BE2C (cell line): ENCODE measurements at regions not wholly inside any gene's neighbourhood (a gene's known extent, or its start where the extent isn't known, plus 50 kb on each side); places are given as distances from the start of the nearest gene placed in this dataset.
"Not testable (repeated sequence)": the region's sequence is repeated elsewhere in the genome, so short reads cannot be mapped to it uniquely, and the experiment has no call there.

ENCODE experiments used
- DNase-seq: peaks from one replicate; pipeline ENCODE4 v3.0.0-alpha.2; 2020
- H3K27me3 ChIP-seq: fragments of 250-450 bp; sonication (Bioruptor Pico); 2 replicates; pipeline ENCODE4 v1.5.1; 2020; ENCODE audit warnings: mild to moderate bottlenecking
- H3K36me3 ChIP-seq: fragments of 250-450 bp; sonication (Bioruptor Pico); 2 replicates; pipeline ENCODE4 v1.5.1; 2020; ENCODE audit warnings: mild to moderate bottlenecking
- H3K4me1 ChIP-seq: fragments of 250-450 bp; sonication (Bioruptor Pico); 2 replicates; pipeline ENCODE4 v1.5.1; 2020
- H3K4me3 ChIP-seq: 2 replicates; pipeline ENCODE4 v1.5.1; 2011; ENCODE audit warnings: low read depth, low read length
- H3K9me3 ChIP-seq: fragments of 250-450 bp; sonication (Bioruptor Pico); 2 replicates; pipeline ENCODE4 v1.5.1; 2020
- TF ChIP-seq, protein P1 (sequence below): IDR thresholded peaks from 2 replicates; pipeline ENCODE4 v1.5.1; 2012; ENCODE audit warnings: mild to moderate bottlenecking, low read depth, low read length

DNA sequence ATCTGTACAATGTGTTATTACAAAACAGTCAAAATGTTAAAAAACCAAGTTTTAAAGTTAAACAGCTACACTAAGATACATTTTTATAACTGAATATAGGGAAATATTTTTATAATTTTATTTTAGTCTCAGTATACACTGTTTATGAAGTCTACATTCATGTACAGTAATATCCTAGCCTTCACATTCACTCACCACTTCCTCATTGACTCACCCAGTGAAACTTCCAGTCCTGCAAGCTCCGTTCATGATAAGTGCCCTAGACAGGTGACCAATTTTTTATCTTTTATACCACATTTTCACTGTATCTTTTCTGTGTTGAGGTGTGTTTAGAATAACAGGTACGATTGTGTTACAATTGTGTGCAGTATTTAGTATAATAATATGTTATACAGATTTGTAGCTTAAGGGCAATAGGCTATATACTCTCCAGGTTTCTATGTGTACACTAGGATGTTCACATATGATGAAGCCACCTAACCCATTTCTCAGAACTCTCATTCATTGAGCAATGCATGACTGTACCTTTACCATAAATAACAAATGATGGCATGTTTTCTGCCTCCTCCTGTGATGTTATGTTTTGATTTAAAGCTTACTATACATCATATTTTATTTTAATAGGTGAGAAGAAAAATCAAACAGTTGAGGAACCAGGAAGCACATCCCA lies 388.4 kb upstream of the NDN start:
- Histone ChIP-seq H3K4me1 (no peaks in the 10 kb centered on the region), H3K4me3 (no peak overlapping the region), H3K36me3 (no peaks in the 10 kb centered on the region), H3K27me3 (no peaks in the 10 kb centered on the region), H3K9me3 (no peaks in the 10 kb centered on the region)
- no peak for DNase-seq
- TF ChIP-seq, protein P1, sequence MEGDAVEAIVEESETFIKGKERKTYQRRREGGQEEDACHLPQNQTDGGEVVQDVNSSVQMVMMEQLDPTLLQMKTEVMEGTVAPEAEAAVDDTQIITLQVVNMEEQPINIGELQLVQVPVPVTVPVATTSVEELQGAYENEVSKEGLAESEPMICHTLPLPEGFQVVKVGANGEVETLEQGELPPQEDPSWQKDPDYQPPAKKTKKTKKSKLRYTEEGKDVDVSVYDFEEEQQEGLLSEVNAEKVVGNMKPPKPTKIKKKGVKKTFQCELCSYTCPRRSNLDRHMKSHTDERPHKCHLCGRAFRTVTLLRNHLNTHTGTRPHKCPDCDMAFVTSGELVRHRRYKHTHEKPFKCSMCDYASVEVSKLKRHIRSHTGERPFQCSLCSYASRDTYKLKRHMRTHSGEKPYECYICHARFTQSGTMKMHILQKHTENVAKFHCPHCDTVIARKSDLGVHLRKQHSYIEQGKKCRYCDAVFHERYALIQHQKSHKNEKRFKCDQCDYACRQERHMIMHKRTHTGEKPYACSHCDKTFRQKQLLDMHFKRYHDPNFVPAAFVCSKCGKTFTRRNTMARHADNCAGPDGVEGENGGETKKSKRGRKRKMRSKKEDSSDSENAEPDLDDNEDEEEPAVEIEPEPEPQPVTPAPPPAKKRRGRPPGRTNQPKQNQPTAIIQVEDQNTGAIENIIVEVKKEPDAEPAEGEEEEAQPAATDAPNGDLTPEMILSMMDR, result no peak

DNA sequence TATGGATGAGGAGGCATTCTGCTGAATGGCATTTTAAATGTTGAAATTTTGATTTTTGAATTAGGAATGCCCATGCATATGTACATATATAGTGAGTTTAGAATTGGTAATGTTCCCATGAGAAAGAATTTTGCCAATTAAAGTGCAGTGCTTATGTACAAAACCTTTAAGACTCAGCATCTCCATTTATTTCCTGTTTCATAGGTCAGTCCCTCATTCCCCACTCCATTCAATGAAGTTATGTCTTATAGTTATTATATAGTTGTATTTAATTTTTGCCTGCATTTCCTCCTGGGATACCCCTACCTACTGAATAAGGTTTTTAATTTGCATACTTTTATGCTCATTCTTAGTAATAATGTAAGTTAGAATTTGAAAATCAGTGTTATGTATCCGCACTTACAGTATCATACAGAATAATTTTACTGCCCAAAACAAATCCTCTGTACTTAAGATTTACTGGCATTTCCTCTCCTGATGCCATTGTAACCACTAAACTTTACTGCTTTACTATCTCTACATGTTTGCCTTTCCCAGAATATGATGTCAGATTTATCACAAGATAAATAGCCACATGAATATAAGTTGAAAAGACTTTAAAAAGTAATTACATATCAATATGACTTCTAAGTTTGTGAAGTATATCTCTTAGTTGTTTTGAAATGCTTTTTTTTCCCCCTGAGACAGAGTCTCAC lies 389.1 kb upstream of the NDN start:
- Histone ChIP-seq H3K27me3 (no peaks in the 10 kb centered on the region), H3K9me3 (no peaks in the 10 kb centered on the region)
- TF ChIP-seq, protein P1, result no peak

DNA sequence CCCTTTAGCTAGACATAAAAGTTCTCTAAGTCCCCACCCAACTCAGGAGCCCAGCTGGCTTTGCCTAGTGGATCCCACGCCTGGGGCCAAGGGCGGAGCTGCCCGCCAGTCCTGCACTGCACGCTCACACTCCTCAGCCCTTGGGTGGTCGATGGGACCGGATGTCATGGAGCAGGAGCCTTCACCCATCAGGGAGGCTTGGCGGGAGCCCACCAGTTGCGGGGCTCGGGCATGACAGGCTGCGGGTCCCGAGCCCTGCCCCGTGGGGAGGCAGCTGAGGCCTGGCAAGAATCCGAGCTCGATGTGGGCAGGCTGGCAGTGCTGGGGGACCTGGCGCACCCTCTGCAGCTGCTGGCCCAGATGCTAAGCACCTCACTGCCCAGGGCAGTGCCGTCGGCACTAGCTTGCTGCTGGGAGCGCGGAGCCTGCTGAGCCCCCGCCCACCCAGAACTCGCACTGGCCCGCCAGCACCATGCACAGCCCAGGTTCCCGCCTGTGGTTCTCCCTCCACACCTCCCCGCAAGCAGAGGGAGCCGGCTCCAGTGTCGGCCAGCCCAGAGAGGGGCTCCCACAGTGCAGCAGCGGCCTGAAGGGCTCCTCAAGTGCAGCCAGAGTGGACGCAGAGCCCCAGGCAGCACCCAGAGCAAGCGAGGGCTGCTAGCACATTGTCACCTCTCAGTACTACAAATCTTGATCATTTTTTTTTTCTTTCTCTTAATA lies 391.4 kb upstream of the NDN start:
- H3K27me3 ChIP-seq, result no peaks in the 10 kb centered on the region
- H3K4me3 ChIP-seq, result no peak overlapping the region
- H3K9me3 ChIP-seq, result no peaks in the 10 kb centered on the region
- TF ChIP-seq, protein P1, result no peak
- H3K4me1 ChIP-seq, result no peaks in the 10 kb centered on the region
- H3K36me3 ChIP-seq, result no peaks in the 10 kb centered on the region
- DNase-seq, result no peak

More for the DNA sequence above, 389.1 kb upstream of the NDN start:
- H3K4me3 ChIP-seq, result no peak overlapping the region
- no peaks in the 10 kb centered on the region for H3K4me1 ChIP-seq
- no peak for DNase-seq
- no peaks in the 10 kb centered on the region for H3K36me3 ChIP-seq

DNA sequence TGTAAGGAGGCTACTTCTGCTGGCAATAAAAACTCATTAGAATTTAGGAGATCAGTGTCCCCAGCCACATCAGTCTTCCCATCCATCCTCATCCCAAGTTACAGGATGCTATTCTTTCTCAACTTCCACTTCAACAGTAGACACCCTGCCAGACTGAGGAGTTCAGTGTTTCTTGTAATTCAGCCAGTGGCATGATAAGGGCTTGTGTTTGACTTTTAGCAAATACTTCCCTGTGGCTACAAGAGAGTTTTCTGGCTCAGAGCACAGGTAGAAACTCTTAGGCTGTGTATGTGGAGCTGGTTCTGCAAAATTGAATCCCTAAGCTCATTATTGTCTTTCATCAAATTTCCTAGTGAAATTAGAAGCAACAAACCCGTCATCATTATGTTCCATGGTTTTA lies 401.8 kb upstream of the NDN start:
- not testable (repeated sequence) for H3K36me3 ChIP-seq, H3K27me3 ChIP-seq, H3K4me3 ChIP-seq, H3K4me1 ChIP-seq, H3K9me3 ChIP-seq, DNase-seq

DNA sequence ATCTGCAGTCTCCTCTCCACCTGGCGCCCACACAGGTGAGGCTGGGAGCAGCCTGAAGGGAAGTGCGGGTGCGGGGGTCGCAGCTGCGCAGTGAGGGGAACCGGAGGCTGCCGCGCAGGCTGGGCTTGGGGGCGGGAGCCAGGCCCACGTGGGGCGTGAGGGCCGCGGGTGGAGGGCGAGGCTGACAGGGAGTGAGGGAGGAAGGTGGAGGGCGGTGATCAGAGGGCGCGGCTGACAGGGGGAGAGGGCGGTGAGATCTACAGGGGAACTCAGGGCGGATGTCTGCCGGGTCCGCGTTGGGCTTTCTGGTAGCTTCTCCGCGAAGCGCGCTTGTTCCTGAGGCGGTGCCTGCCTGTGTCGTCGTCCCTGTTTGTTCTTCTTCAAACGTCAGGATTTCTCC lies 414.4 kb upstream of the NDN start:
- DNase-seq, H3K27me3 ChIP-seq, H3K4me3 ChIP-seq: not testable (repeated sequence)

DNA sequence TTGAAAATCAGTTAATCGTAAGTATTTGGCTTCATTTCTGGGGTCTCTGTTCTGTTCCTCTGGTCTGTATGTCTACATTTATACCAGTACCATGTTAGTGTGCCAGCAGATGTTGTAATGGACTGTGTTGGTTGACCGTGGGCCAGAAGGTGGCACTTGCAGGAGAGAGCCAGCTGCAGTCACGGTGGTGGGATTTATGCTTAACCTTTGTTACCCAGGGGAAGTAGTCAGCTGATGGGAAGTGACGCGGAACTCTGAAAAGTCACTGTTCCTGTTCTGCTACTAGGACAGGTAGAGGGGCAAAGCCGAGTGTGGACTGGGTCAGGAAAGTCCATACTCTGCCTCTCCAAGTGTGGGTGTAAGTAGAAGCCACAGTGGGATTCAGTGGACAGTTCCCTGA lies 420.4 kb upstream of the NDN start:
- not testable (repeated sequence) for DNase-seq, H3K4me3 ChIP-seq, H3K36me3 ChIP-seq, H3K9me3 ChIP-seq, H3K27me3 ChIP-seq, H3K4me1 ChIP-seq

More for the DNA sequence above, 414.4 kb upstream of the NDN start:
- not testable (repeated sequence) for H3K9me3 ChIP-seq, H3K4me1 ChIP-seq, H3K36me3 ChIP-seq

DNA sequence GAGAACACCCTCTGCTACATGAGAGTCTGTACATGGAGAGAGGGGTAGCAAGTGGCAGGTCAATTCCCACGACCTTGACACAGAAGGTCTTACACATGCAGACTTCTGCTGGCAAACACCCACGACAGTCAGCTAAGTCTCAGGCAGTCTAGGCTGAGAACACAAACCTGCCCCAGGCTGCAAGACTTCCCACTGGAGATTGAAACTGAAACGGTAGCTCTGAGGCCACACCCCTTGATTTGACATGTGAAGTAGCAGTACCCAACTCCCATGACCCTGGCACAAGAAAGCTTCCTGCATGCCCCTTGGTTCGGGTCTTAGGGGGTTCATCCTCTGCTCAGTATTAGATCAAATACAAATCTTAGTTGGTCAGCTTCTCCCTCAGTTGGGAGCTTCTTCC lies 420.8 kb upstream of the NDN start:
- not testable (repeated sequence) for DNase-seq, H3K4me1 ChIP-seq, H3K4me3 ChIP-seq, H3K36me3 ChIP-seq, H3K9me3 ChIP-seq, H3K27me3 ChIP-seq

DNA sequence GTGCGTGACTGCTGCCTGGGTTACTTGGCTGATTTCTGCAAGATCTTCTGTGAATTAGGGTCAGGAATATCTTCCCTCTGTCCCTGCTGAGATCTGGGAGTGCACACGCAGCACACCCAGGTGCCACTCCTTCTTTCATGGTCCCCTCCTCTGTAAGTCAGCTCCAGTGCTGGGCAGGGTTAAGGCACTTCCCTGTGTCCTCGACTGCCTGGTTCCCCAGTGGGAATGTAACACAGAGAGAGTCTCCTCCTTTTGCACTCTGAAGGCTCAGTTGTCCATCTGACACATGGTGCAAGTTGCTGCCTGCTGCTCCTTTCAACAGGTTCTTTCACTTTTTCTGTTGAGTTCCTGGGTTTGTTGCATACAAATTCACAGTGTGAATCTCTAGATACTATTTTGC lies 421.2 kb upstream of the NDN start:
- not testable (repeated sequence) for H3K36me3 ChIP-seq, H3K27me3 ChIP-seq, H3K4me3 ChIP-seq, DNase-seq, H3K9me3 ChIP-seq, H3K4me1 ChIP-seq

DNA sequence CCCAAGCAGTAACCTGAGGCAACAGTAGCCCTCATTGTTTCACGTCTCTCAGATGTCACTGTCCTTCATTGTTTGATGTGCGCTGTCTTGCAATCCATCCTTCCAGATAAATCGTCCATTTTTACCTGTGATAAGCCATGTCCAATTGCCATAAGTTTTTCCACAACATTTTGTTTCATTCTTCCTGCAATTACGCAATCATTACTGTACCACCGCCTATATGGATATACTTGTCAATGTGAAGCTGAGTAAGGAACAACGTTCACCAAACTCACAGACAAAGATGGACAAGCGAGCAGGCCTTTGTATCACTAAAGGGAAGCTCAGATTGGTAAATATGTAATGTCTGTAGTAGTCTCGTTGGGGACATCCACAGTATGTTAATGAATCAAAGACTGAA lies 452.5 kb upstream of the NDN start:
- not testable (repeated sequence) for H3K9me3 ChIP-seq, DNase-seq, H3K4me1 ChIP-seq, H3K36me3 ChIP-seq, H3K4me3 ChIP-seq, H3K27me3 ChIP-seq

DNA sequence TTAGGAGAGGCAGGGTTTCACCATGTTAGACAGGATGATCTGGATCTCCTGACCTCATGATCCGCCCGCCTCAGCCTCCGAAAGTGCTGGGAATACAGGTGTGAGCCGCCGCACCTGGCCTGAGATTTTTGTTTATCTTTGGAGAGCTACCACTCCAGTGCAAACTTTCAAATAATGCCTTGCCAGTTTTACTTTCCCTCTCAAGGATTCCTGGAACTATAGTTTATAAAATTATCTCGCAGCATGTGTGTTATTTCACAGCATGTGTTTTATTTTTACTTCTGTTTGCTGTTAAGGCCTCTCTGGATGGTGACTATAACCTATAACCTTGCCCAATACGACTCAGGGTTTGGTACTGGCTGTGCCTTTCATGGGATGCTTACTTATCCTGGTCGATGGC lies 458.0 kb upstream of the NDN start:
- DNase-seq, H3K36me3 ChIP-seq, H3K4me3 ChIP-seq, H3K27me3 ChIP-seq, H3K9me3 ChIP-seq, H3K4me1 ChIP-seq: not testable (repeated sequence)
